Small intestine (tissue), 7 donors: ENCODE measurements at regions not wholly inside any gene's neighbourhood (a gene's known extent, or its start where the extent isn't known, plus 50 kb on each side); places are given as distances from the start of the nearest gene placed in this dataset.
A peak's percentile ranks its signal among the peaks of the same experiment; 100 is the strongest.
"Not testable (repeated sequence)": the region's sequence is repeated elsewhere in the genome, so short reads cannot be mapped to it uniquely, and the experiment has no call there.

Experiments
- DNase-seq, 2 donors: peaks; one replicate each; pipeline versions ENCODE4 v3.0.0 to v3.0.0-alpha.2; 2013
- FAIRE-seq: peaks from 2 replicates; lab custom pipeline; 2012; peaks lifted over from hg19 to GRCh38; lab: Jason Lieb, UNC
- H3K27ac ChIP-seq, 3 donors: one replicate each; pipeline ENCODE4 v1.5.1; 2013; ENCODE audit warnings: low read length in 2 of 3, mild to moderate bottlenecking in 2 of 3, control low read depth in 1 of 3, inconsistent platforms in 1 of 3, low read depth in 1 of 3, moderate library complexity in 1 of 3
- H3K27me3 ChIP-seq, 3 donors: one replicate each; pipeline ENCODE4 v1.6.1; 2013; ENCODE audit warnings: low read length in 3 of 3, inconsistent platforms in 1 of 3; ENCODE audit not compliant: control insufficient read depth in 3 of 3, insufficient read depth in 3 of 3
- H3K36me3 ChIP-seq, 3 donors: one replicate each; pipeline ENCODE4 v1.6.1; 2013; ENCODE audit warnings: low read length in 3 of 3, inconsistent platforms in 1 of 3, low read depth in 1 of 3, mild to moderate bottlenecking in 1 of 3, moderate library complexity in 1 of 3; ENCODE audit not compliant: control insufficient read depth in 3 of 3, insufficient read depth in 2 of 3
- H3K4me1 ChIP-seq, 3 donors: one replicate each; pipeline ENCODE4 v1.6.1; 2013; ENCODE audit warnings: low read length in 2 of 3, inconsistent platforms in 1 of 3, low read depth in 1 of 3, mild to moderate bottlenecking in 1 of 3, moderate library complexity in 1 of 3; ENCODE audit not compliant: control insufficient read depth in 3 of 3, insufficient read depth in 2 of 3
- H3K4me3 ChIP-seq, 3 donors: one replicate each; pipeline ENCODE4 v1.5.1; 2013; ENCODE audit warnings: low read length in 3 of 3, control low read depth in 1 of 3, inconsistent platforms in 1 of 3, low read depth in 1 of 3, mild to moderate bottlenecking in 1 of 3, moderate library complexity in 1 of 3
- H3K9me3 ChIP-seq, 2 donors: one replicate each; pipeline ENCODE4 v1.6.1; 2013; ENCODE audit warnings: low read depth in 1 of 2, low read length in 1 of 2; ENCODE audit not compliant: control insufficient read depth in 2 of 2, insufficient read depth in 1 of 2
- WGBS, 3 donors: extraction: QIAGEN DNeasy Blood & Tissue Kit; methylation state at CpG; one replicate each; pipeline ENCODE4 v1.1.7; 2013; 5-methylcytosine and 5-hydroxymethylcytosine counted together
- donor health status: healthy with polysubstance abuse.
- donor health status: control.
- donor health status: control.
- donor health status: Bipolar disorder and iron deficiency.
- donor health status: healthy.

- Histone ChIP-seq H3K4me3 (no peak overlapping the region), H3K27ac (peak overlapping the region in 2 of 3 donors; percentile 37 to 47)
Observed at GRCh38 chr10:47165168-47165710, 134.8 kb upstream of the GDF10 start.

GRCh38 chr10:47165711-47166404 is 134.1 kb upstream of the GDF10 start:
- Histone ChIP-seq H3K27me3 (no peaks in the 10 kb centered on the region), H3K36me3 (no peaks in the 10 kb centered on the region), H3K9me3 (no peaks in the 10 kb centered on the region), H3K27ac (peak overlapping the region in 2 of 3 donors; percentile 37 to 47), H3K4me1 (no peaks in the 10 kb centered on the region), H3K4me3 (no peak overlapping the region)
- 36 to 65% (median 47%) methylated on average over 26 of the region's 26 CpGs for WGBS, 3 donors
- DNase-seq (peak in 1 of 2 donors; percentile 31), FAIRE-seq (no peak)

More at GRCh38 chr10:47165168-47165710, 134.8 kb upstream of the GDF10 start:
- Histone ChIP-seq H3K9me3 (no peaks in the 10 kb centered on the region), H3K27me3 (no peaks in the 10 kb centered on the region), H3K36me3 (no peaks in the 10 kb centered on the region), H3K4me1 (no peaks in the 10 kb centered on the region)
- FAIRE-seq = no peak
- no peak for DNase-seq
- 49 to 53% (median 49%) methylated on average over 7 of the region's 7 CpGs for WGBS, 3 donors

DNA sequence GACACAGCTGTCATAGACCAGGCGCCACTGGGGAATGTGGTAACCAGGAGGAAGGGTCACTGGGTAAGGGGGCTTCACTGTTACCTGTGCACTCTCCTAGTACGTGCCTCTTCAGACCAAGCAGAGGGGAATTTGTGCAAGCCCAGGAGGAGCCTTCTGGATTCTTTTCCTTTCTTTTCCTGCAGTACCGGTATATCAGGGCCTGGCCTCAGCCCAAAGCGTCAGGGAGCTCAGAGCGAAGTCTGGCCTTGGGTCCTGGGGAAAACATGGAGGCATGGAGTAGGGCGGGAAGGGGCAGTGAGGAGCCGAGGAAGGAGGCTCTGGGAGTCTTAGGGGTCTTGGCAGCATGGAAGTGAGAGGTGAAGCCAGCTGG is 133.6 kb upstream of the GDF10 start:
- Histone ChIP-seq H3K36me3 (no peaks in the 10 kb centered on the region), H3K4me3 (no peak overlapping the region), H3K9me3 (no peaks in the 10 kb centered on the region), H3K27ac (peak overlapping the region in 2 of 3 donors; percentile 31 to 47), H3K4me1 (no peaks in the 10 kb centered on the region), H3K27me3 (no peaks in the 10 kb centered on the region)
- FAIRE-seq (no peak), DNase-seq (no peak)
- WGBS, 3 donors = 83 to 86% (median 85%) methylated on average over 7 of the region's 7 CpGs

DNA sequence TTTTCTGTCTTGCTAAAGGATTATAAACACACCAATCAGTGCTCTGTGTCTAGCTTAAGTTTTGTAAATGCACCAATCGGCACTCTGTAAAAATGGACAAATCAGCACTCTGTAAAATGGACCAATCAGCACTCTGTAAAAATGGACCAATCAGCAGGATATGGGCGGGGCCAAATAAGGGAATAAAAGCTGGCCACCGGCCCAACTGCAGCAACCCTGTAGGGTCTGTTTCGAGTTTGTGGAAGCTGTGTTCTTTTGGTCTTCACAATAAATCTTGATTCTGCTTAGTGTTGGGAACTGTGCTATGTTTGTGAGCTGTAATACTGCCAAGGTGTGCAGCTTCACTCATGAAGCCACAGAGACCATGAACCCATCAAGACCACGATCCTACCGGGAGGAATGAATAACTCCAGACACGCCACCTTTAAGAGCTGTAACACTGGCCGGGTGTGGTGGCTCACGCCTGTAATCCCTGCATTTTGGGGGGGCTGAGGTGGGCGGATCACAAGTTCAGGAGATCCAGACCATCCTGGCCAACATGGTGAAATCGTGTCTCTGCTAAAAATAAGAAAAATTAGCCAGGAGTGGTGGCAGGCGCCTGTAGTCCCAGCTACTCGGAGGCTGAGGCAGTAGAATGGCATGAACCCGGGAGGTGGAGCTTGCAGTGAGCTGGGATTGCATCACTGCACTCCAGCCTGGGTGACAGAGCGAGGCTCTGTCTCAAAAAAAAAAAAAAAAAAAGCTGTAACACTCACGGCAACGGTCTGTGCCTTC is 133.0 kb upstream of the GDF10 start:
- H3K4me3 ChIP-seq, H3K27me3 ChIP-seq, DNase-seq, FAIRE-seq, H3K9me3 ChIP-seq, H3K4me1 ChIP-seq, H3K36me3 ChIP-seq: not testable (repeated sequence)
- H3K27ac ChIP-seq = peak overlapping the region in 1 of 3 donors; percentile 41
- WGBS, 3 donors = 75 to 78% (median 75%) methylated on average over 16 to 17 of the region's 17 CpGs

DNA sequence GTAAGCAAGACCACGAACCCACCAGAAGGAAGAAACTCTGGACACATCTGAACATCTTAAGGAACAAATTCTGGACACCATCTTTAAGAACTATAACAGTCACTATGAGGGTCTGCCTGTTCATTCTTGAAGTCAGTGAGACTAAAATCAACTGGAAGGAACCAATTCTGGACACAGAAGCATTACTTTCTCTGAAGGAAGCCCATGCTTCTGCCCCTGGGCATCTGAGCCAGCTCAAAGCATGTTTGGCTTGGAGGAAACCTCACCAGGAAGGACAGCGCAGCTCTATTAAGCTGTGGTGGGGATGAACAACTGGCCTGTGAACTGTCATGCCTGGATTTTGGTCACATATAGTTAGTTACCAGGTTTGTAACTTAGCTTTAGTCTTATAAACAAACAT is 132.4 kb upstream of the GDF10 start:
- no peak overlapping the region for H3K27ac ChIP-seq
- FAIRE-seq = no peak

GRCh38 chr10:47169581-47169980 is 130.4 kb upstream of the GDF10 start:
- DNase-seq = no peak
- Histone ChIP-seq H3K9me3 (no peaks in the 10 kb centered on the region), H3K4me1 (no peaks in the 10 kb centered on the region), H3K36me3 (no peaks in the 10 kb centered on the region), H3K27me3 (no peaks in the 10 kb centered on the region), H3K27ac (no peak overlapping the region), H3K4me3 (no peak overlapping the region)
- WGBS, 3 donors = 50 to 69% (median 63%) methylated on average over 1 of the region's 1 CpG
- FAIRE-seq = no peak

More for the DNA sequence above, 132.4 kb upstream of the GDF10 start:
- H3K36me3 ChIP-seq = no peaks in the 10 kb centered on the region
- 77 to 84% (median 78%) methylated on average over 2 of the region's 2 CpGs for WGBS, 3 donors
- DNase-seq = no peak
- H3K4me3 ChIP-seq = no peak overlapping the region
- H3K27me3 ChIP-seq = no peaks in the 10 kb centered on the region
- no peaks in the 10 kb centered on the region for H3K9me3 ChIP-seq
- H3K4me1 ChIP-seq = no peaks in the 10 kb centered on the region

DNA sequence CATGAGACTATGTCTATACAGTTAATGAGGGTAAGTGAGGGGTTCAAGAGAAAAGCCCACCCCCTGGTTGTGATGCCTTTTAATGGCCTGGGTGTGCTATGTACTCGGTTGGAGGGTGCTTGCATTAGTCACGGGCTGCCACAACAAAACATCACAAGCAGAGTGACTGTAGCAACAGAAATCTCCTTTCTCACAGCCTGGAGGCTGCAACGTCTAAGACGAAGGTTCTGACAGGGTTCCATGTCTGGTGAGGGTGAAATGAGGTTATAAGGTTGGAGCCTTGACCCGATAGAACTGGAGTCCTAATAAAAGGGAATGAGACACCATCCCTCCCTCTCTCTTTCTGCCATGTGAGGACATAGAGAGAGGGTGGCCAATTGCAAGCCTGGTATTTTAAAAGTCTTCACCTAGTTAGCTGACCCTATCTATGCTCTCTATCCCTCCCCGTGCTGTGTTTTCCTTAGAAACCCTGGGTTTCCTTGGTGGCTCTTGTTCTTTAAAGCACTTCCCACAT is 126.0 kb upstream of the GDF10 start:
- H3K27ac ChIP-seq = no peak overlapping the region
- FAIRE-seq = no peak
- no peaks in the 10 kb centered on the region for H3K4me1 ChIP-seq
- H3K36me3 ChIP-seq = no peaks in the 10 kb centered on the region
- H3K4me3 ChIP-seq = no peak overlapping the region
- 66 to 78% (median 74%) methylated on average over 6 of the region's 6 CpGs for WGBS, 3 donors
- no peaks in the 10 kb centered on the region for H3K9me3 ChIP-seq
- H3K27me3 ChIP-seq = no peaks in the 10 kb centered on the region
- no peak for DNase-seq
